SK-N-SH (cell line): ENCODE measurements at regions not wholly inside any gene's neighbourhood (a gene's known extent, or its start where the extent isn't known, plus 50 kb on each side); places are given as distances from the start of the nearest gene placed in this dataset.

Experiments used
- CHD2 ChIP-seq: fragments of 150-350 bp; IDR thresholded peaks from 2 replicates; pipeline ENCODE4 v1.6.1; 2018; ENCODE audit warnings: low read length; ENCODE audit not compliant: partially characterized antibody
- GABPA ChIP-seq: IDR thresholded peaks from 2 replicates; pipeline ENCODE4 v1.4.0; 2012; ENCODE audit warnings: low read depth, mild to moderate bottlenecking
- MXI1 ChIP-seq: IDR thresholded peaks from 2 replicates; pipeline ENCODE4 v1.6.1; 2012; ENCODE audit warnings: mild to moderate bottlenecking, low read depth, low read length, improper control_type of control experiment
- RAD21 ChIP-seq: IDR thresholded peaks from 2 replicates; pipeline ENCODE4 v1.6.1; 2012; ENCODE audit warnings: mild to moderate bottlenecking, low read length
- TF ChIP-seq, protein P1 (sequence below): fragments of 200-600 bp; sonication (generic); IDR thresholded peaks from 2 replicates; pipeline ENCODE4 v1.6.1; 2017; ENCODE audit warnings: antibody characterized with exemption, mild to moderate bottlenecking, moderate library complexity

- TF ChIP-seq, protein P1, sequence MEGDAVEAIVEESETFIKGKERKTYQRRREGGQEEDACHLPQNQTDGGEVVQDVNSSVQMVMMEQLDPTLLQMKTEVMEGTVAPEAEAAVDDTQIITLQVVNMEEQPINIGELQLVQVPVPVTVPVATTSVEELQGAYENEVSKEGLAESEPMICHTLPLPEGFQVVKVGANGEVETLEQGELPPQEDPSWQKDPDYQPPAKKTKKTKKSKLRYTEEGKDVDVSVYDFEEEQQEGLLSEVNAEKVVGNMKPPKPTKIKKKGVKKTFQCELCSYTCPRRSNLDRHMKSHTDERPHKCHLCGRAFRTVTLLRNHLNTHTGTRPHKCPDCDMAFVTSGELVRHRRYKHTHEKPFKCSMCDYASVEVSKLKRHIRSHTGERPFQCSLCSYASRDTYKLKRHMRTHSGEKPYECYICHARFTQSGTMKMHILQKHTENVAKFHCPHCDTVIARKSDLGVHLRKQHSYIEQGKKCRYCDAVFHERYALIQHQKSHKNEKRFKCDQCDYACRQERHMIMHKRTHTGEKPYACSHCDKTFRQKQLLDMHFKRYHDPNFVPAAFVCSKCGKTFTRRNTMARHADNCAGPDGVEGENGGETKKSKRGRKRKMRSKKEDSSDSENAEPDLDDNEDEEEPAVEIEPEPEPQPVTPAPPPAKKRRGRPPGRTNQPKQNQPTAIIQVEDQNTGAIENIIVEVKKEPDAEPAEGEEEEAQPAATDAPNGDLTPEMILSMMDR, result no peak
- TF ChIP-seq RAD21 (no peak), GABPA (no peak), CHD2 (no peak), MXI1 (no peak)
These were observed 394.8 kb upstream of the FANCL start for GRCh38 chr2:58635801-58636375.
